ENCODE measurements at regions not wholly inside any gene's neighbourhood (a gene's known extent, or its start where the extent isn't known, plus 50 kb on each side); places are given as distances from the start of the nearest gene placed in this dataset.

GRCh38 chr3:153961494-153961893 lies 159.7 kb upstream of the ARHGEF26 start:
- H3K27ac Mint-ChIP-seq = no peak overlapping the region
- CTCF ChIA-PET = interaction anchor here (0.5 kb wide), 1 partner anchor 485 kb away, joined by 3 read pairs; no protein-coding TSS in a partner anchor
- ATAC-seq = no peak
- no peak for DNase-seq
- H3K9me3 ChIP-seq (ENCODE audit: control insufficient read depth in 2 of 3, low read length in 3 of 3) = no peaks in the 10 kb centered on the region
- H3K4me3 Mint-ChIP-seq = no peak overlapping the region
- H3K9me3 Mint-ChIP-seq = peaks cover 0 to 2% (median 0%) of the 10 kb centered on the region in 11 donors
- no peak overlapping the region for H3K4me3 ChIP-seq (ENCODE audit: low read length)
- H3K36me3 Mint-ChIP-seq = no peaks in the 10 kb centered on the region
- H3K27me3 ChIP-seq (ENCODE audit: control insufficient read depth in 2 of 2, insufficient read depth in 2 of 2, low read length in 2 of 2) = no peaks in the 10 kb centered on the region
- intact Hi-C loops (cut with micrococcal nuclease) = no loop called here
- POLR2A ChIA-PET = no interaction called here
- no peaks in the 10 kb centered on the region for H3K36me3 ChIP-seq (ENCODE audit: control insufficient read depth in 2 of 3, insufficient read depth in 3 of 3, low read length in 3 of 3)
- no peak overlapping the region for H3K27ac ChIP-seq (ENCODE audit: low read depth, low read length)
- H3K4me1 Mint-ChIP-seq = no peaks in the 10 kb centered on the region
- H3K4me1 ChIP-seq (ENCODE audit: control insufficient read depth in 2 of 2, insufficient read depth in 2 of 2, low read length in 2 of 2) = no peaks in the 10 kb centered on the region
- peaks cover 0 to 24% (median 16%) of the 10 kb centered on the region in 5 donors for H3K27me3 Mint-ChIP-seq

GRCh38 chr3:153963012-153963411 lies 158.2 kb upstream of the ARHGEF26 start:
- no peaks in the 10 kb centered on the region for H3K4me1 Mint-ChIP-seq
- intact Hi-C loops (cut with micrococcal nuclease) = no loop called here
- H3K27me3 ChIP-seq (ENCODE audit: control insufficient read depth in 2 of 2, insufficient read depth in 2 of 2, low read length in 2 of 2) = no peaks in the 10 kb centered on the region
- ATAC-seq (no peak), DNase-seq (no peak)
- no peaks in the 10 kb centered on the region for H3K36me3 ChIP-seq (ENCODE audit: control insufficient read depth in 2 of 3, insufficient read depth in 3 of 3, low read length in 3 of 3)
- POLR2A ChIA-PET = interaction anchor here (0.7 kb wide), 1 partner anchor 21 kb away, joined by 4 read pairs; no protein-coding TSS in a partner anchor
- H3K9me3 ChIP-seq (ENCODE audit: control insufficient read depth in 2 of 3, low read length in 3 of 3) = no peaks in the 10 kb centered on the region
- no peak overlapping the region for H3K27ac Mint-ChIP-seq
- no peaks in the 10 kb centered on the region for H3K4me1 ChIP-seq (ENCODE audit: control insufficient read depth in 2 of 2, insufficient read depth in 2 of 2, low read length in 2 of 2)
- peaks cover 3 to 29% (median 17%) of the 10 kb centered on the region in 5 donors for H3K27me3 Mint-ChIP-seq
- peaks cover 0 to 4% (median 0%) of the 10 kb centered on the region in 11 donors for H3K9me3 Mint-ChIP-seq
- CTCF ChIA-PET = no interaction called here
- H3K36me3 Mint-ChIP-seq = no peaks in the 10 kb centered on the region
- no peak overlapping the region for H3K4me3 ChIP-seq (ENCODE audit: low read length)
- H3K4me3 Mint-ChIP-seq = no peak overlapping the region
- no peak overlapping the region for H3K27ac ChIP-seq (ENCODE audit: low read depth, low read length)

DNA sequence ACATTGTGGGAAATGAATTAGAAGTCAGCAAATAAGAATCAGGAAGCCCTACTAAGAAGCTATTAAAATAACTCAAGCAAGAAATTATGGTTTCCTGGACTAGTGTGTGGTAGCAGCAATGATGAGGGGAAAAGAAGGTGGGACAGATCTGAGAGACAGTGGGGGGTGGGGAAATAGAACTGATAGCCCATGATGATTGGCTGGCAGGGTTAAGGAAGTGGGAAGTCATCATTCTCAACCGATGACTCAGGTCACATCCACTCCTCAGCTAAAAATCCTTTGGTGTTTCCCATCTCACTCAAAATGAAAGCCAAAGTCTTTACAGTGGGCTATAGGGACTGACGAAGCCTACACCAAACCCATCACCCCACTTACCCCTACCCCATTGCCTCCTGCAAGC lies 153.9 kb upstream of the ARHGEF26 start:
- no peaks in the 10 kb centered on the region for H3K27me3 ChIP-seq (ENCODE audit: control insufficient read depth in 2 of 2, insufficient read depth in 2 of 2, low read length in 2 of 2)
- Mint-ChIP-seq H3K4me3 (no peak overlapping the region), H3K36me3 (no peaks in the 10 kb centered on the region), H3K27me3 (peaks cover 0 to 21% (median 21%) of the 10 kb centered on the region in 5 donors), H3K4me1 (no peaks in the 10 kb centered on the region), H3K9me3 (peaks cover 0 to 4% (median 0%) of the 10 kb centered on the region in 11 donors), H3K27ac (no peak overlapping the region)
- ATAC-seq (no peak), DNase-seq (no peak)
- CTCF ChIA-PET = no interaction called here
- no peaks in the 10 kb centered on the region for H3K4me1 ChIP-seq (ENCODE audit: control insufficient read depth in 2 of 2, insufficient read depth in 2 of 2, low read length in 2 of 2)
- intact Hi-C loops (cut with micrococcal nuclease) = no loop called here
- no peaks in the 10 kb centered on the region for H3K36me3 ChIP-seq (ENCODE audit: control insufficient read depth in 2 of 3, insufficient read depth in 3 of 3, low read length in 3 of 3)
- H3K4me3 ChIP-seq (ENCODE audit: low read length) = no peak overlapping the region
- no peak overlapping the region for H3K27ac ChIP-seq (ENCODE audit: low read depth, low read length)
- POLR2A ChIA-PET = no interaction called here
- H3K9me3 ChIP-seq (ENCODE audit: control insufficient read depth in 2 of 3, low read length in 3 of 3) = no peaks in the 10 kb centered on the region

GRCh38 chr3:153970047-153970446 lies 151.1 kb upstream of the ARHGEF26 start:
- Histone ChIP-seq H3K9me3 (ENCODE audit: control insufficient read depth in 2 of 3, low read length in 3 of 3) (no peaks in the 10 kb centered on the region), H3K4me3 (ENCODE audit: low read length) (no peak overlapping the region), H3K36me3 (ENCODE audit: control insufficient read depth in 2 of 3, insufficient read depth in 3 of 3, low read length in 3 of 3) (no peaks in the 10 kb centered on the region), H3K27me3 (ENCODE audit: control insufficient read depth in 2 of 2, insufficient read depth in 2 of 2, low read length in 2 of 2) (peaks cover 0 to 3% of the 10 kb centered on the region in 2 donors), H3K4me1 (ENCODE audit: control insufficient read depth in 2 of 2, insufficient read depth in 2 of 2, low read length in 2 of 2) (no peaks in the 10 kb centered on the region), H3K27ac (ENCODE audit: low read depth, low read length) (no peak overlapping the region)
- peaks cover 3 to 27% (median 21%) of the 10 kb centered on the region in 5 donors for H3K27me3 Mint-ChIP-seq
- CTCF ChIA-PET = interaction anchor here (1.4 kb wide), 1 partner anchor 805 kb away, joined by 4 read pairs; no protein-coding TSS in a partner anchor
- peaks cover 0 to 4% (median 0%) of the 10 kb centered on the region in 11 donors for H3K9me3 Mint-ChIP-seq
- no peak for ATAC-seq
- H3K4me3 Mint-ChIP-seq = no peak overlapping the region
- DNase-seq = no peak
- intact Hi-C loops (cut with micrococcal nuclease) = loop anchor here (1.0 to 5.0 kb wide), 3 partner anchors 679 to 943 kb away; no protein-coding TSS in a partner anchor
- no peak overlapping the region for H3K27ac Mint-ChIP-seq
- H3K36me3 Mint-ChIP-seq = no peaks in the 10 kb centered on the region
- POLR2A ChIA-PET = no interaction called here
- H3K4me1 Mint-ChIP-seq = no peaks in the 10 kb centered on the region

DNA sequence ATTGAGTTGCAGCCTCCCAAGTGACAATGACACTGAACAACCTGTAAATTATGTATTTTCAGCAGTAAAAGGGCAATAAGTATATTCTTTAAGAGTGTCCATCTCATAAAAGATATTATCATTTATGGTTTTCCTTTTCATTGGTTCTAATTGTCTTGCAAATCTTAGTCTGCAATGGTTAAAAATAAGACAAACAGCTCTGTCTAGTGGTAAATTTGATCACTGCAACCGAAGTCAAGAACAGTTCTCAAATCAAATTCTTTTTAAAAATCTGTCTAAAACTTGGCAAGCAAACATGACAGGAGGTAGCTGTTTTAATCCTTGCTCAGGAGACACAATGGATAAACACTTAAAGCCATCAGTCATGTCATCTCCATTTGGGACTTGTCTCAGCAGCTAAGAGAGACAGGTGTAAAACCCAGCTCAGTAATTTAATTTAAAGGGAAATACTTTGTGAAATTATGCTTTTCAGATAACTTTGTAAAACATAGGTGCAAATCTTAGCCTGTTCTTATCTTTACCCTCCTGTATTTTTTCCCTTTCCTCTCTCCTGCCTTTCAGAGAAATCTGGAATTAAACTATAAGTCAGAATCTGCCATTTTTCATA lies 150.3 kb upstream of the ARHGEF26 start:
- H3K4me3 ChIP-seq (ENCODE audit: low read length) = no peak overlapping the region
- Mint-ChIP-seq H3K27ac (no peak overlapping the region), H3K4me1 (no peaks in the 10 kb centered on the region), H3K4me3 (no peak overlapping the region), H3K9me3 (peaks cover 0 to 4% (median 0%) of the 10 kb centered on the region in 11 donors), H3K36me3 (no peaks in the 10 kb centered on the region), H3K27me3 (peaks cover 3 to 32% (median 23%) of the 10 kb centered on the region in 5 donors)
- CTCF ChIA-PET = interaction anchor here (0.6 to 1.4 kb wide), 2 partner anchors 806 to 924 kb away, joined by 4 to 5 read pairs; no protein-coding TSS in a partner anchor
- H3K9me3 ChIP-seq (ENCODE audit: control insufficient read depth in 2 of 3, low read length in 3 of 3) = no peaks in the 10 kb centered on the region
- no peak overlapping the region for H3K27ac ChIP-seq (ENCODE audit: low read depth, low read length)
- POLR2A ChIA-PET = no interaction called here
- DNase-seq (no peak), ATAC-seq (no peak)
- H3K27me3 ChIP-seq (ENCODE audit: control insufficient read depth in 2 of 2, insufficient read depth in 2 of 2, low read length in 2 of 2) = peaks cover 0 to 3% of the 10 kb centered on the region in 2 donors
- intact Hi-C loops (cut with micrococcal nuclease) = loop anchor here (1.0 to 5.0 kb wide), 3 partner anchors 680 to 944 kb away; no protein-coding TSS in a partner anchor
- H3K36me3 ChIP-seq (ENCODE audit: control insufficient read depth in 2 of 3, insufficient read depth in 3 of 3, low read length in 3 of 3) = no peaks in the 10 kb centered on the region
- H3K4me1 ChIP-seq (ENCODE audit: control insufficient read depth in 2 of 2, insufficient read depth in 2 of 2, low read length in 2 of 2) = no peaks in the 10 kb centered on the region

DNA sequence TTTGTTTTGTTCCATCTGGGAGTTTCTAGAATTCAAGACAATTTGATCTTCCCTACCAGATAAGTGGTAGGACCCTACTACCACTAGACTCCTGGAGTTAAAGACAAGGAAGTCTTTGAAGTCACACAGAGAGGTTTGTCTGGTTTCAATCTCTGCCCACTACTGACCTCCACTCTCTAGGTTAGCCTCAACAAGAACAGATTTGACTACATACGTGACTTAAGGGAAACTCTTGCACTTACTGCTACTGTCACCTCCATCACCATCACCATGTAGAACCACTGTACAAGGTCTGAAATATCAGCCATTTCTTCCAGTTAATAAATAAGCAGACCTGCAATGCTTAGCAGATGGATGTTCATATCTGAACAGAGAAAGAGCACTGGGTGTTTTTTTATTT lies 148.3 kb upstream of the ARHGEF26 start:
- Mint-ChIP-seq H3K4me3 (no peak overlapping the region), H3K4me1 (peaks cover 0 to 2% (median 0%) of the 10 kb centered on the region in 7 donors), H3K27me3 (peaks cover 6 to 25% (median 19%) of the 10 kb centered on the region in 5 donors), H3K27ac (no peak overlapping the region), H3K36me3 (no peaks in the 10 kb centered on the region), H3K9me3 (no peaks in the 10 kb centered on the region)
- intact Hi-C loops (cut with micrococcal nuclease) = loop anchor here in 1 of 2 donors (5.0 kb wide), 1 partner anchor 946 kb away; no protein-coding TSS in a partner anchor
- Histone ChIP-seq H3K27me3 (ENCODE audit: control insufficient read depth in 2 of 2, insufficient read depth in 2 of 2, low read length in 2 of 2) (peaks cover 0 to 3% of the 10 kb centered on the region in 2 donors), H3K4me1 (ENCODE audit: control insufficient read depth in 2 of 2, insufficient read depth in 2 of 2, low read length in 2 of 2) (no peaks in the 10 kb centered on the region), H3K9me3 (ENCODE audit: control insufficient read depth in 2 of 3, low read length in 3 of 3) (no peaks in the 10 kb centered on the region), H3K27ac (ENCODE audit: low read depth, low read length) (no peak overlapping the region), H3K4me3 (ENCODE audit: low read length) (no peak overlapping the region), H3K36me3 (ENCODE audit: control insufficient read depth in 2 of 3, insufficient read depth in 3 of 3, low read length in 3 of 3) (no peaks in the 10 kb centered on the region)
- ChIA-PET CTCF (no interaction called here), POLR2A (no interaction called here)
- DNase-seq = no peak
- ATAC-seq = no peak
